GM18861 (cell line): ENCODE measurements at regions not wholly inside any gene's neighbourhood (a gene's known extent, or its start where the extent isn't known, plus 50 kb on each side); places are given as distances from the start of the nearest gene placed in this dataset.

ENCODE experiments used
- ATAC-seq: cut with Tn5 transposase; IDR thresholded peaks from one replicate; pipeline ENCODE4 v1.9.1; 2021; ENCODE audit not compliant: unreplicated experiment

- no peak for ATAC-seq
Observed at GRCh38 chr11:123378096-123378495, 52.0 kb upstream of the GRAMD1B start.

- no peak for ATAC-seq
Observed at GRCh38 chr11:123377355-123377754, 52.7 kb upstream of the GRAMD1B start.

- ATAC-seq, result no peak
Observed at GRCh38 chr11:123375832-123376231, 54.2 kb upstream of the GRAMD1B start.

- ATAC-seq, result no peak
Observed at GRCh38 chr11:123374622-123374968, 55.5 kb upstream of the GRAMD1B start.

- no peak for ATAC-seq
Observed at GRCh38 chr11:123373754-123374621, 56.1 kb upstream of the GRAMD1B start.

GRCh38 chr11:123371506-123372297 is 58.4 kb upstream of the GRAMD1B start:
- ATAC-seq, result no peak

- ATAC-seq, result no peak
Observed at GRCh38 chr11:123366924-123367323, 63.1 kb upstream of the GRAMD1B start.

- no peak for ATAC-seq
Observed at GRCh38 chr11:123365955-123366354, 64.1 kb upstream of the GRAMD1B start.

GRCh38 chr11:123364080-123364479 is 66.0 kb upstream of the GRAMD1B start:
- no peak for ATAC-seq

GRCh38 chr11:123363556-123363955 is 66.5 kb upstream of the GRAMD1B start:
- no peak for ATAC-seq

GRCh38 chr11:123362941-123363340 is 67.1 kb upstream of the GRAMD1B start:
- no peak for ATAC-seq

- ATAC-seq, result no peak
Observed at GRCh38 chr11:123362186-123362585, 67.9 kb upstream of the GRAMD1B start.

- no peak for ATAC-seq
Observed at GRCh38 chr11:123361110-123361509, 69.0 kb upstream of the GRAMD1B start.

- ATAC-seq, result no peak
Observed at GRCh38 chr11:123360267-123360936, 69.7 kb upstream of the GRAMD1B start.

GRCh38 chr11:123357990-123358827 is 71.9 kb upstream of the GRAMD1B start:
- no peak for ATAC-seq

- no peak for ATAC-seq
Observed at GRCh38 chr11:123357353-123357989, 72.6 kb upstream of the GRAMD1B start.

- ATAC-seq, result no peak
Observed at GRCh38 chr11:123356539-123356938, 73.5 kb upstream of the GRAMD1B start.

GRCh38 chr11:123354371-123354975 is 75.6 kb upstream of the GRAMD1B start:
- ATAC-seq, result no peak

- no peak for ATAC-seq
Observed at GRCh38 chr11:123351375-123351774, 78.7 kb upstream of the GRAMD1B start.

GRCh38 chr11:123349382-123349781 is 80.7 kb upstream of the GRAMD1B start:
- ATAC-seq, result no peak
